ENCODE measurements at regions not wholly inside any gene's neighbourhood (a gene's known extent, or its start where the extent isn't known, plus 50 kb on each side); places are given as distances from the start of the nearest gene placed in this dataset.
A peak's percentile ranks its signal among the peaks of the same experiment; 100 is the strongest.

DNA sequence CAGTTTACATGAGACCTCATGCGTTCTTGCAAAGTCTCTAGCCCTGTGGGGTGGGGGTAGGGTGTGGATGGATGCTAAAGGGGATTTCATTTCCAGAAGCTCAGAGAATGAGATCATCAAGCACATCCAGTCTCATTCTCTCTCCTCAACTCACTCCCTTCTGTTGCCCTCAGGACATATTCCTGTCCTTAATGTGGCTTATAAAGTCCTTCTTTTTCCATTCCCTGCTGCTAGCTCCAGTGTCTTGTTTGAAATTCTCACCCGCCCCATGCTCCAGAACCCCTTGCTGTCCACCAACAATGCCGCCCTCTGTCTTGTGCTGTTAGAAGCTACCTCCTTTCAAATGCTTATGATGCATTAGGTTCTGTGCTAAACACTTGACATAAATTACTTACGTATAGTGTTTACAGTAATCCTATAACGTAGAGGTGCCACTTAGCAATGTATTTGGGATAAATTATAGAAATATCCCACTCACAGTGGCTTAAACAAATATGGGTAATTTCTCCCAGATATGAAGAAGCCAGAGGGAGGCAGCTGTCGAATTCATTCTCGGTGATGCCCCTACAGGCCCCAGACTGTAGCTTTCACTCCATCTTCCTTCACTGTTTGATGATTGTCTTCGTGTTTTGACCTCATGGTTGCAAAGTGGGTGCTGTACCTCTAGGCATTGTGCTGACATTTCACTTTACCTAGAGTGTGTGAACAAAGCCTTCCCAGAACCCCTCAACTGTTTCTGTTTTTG, 273.1 kb upstream of the TBL1XR1 start:
- WGBS, result 89% methylated on average over 8 of the region's 8 CpGs
- intact Hi-C loops (cut with DNase I), result no loop called here

DNA sequence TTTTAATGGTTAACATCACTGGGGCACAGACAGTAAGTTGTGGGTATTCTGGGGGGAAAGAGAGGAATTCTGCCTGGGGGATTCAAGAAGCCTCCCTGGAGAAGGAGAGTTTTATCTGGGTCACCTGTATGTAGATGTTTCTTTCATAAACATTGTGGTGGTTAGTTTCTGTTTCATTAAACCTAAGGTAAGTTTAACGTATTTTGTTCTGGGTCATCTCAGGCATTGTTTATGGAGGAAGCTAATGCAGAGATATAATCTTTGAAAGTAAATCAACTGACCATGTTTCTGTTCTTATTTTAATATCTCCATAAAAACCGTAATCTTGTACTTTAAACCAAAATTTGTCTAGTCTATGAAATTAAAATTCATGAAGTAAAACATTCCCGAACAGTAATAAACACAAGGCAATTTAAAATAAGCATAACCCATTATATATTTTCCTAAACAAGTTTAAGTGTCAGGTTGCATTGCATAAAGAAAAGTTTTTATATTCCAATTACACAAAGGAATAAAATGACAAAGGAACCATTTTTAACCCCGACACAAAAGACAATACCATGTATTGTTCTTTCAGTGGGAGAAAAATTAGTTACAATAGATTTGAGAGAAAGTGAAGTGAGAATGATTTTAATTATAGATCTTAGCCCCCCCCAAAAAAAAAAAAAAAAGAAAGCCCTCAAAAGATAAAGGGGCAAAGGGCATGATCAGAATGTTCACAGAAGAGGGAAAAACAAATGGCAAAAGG, 274.6 kb upstream of the TBL1XR1 start:
- no peaks in the 10 kb centered on the region for H3K27me3 ChIP-seq
- no peaks in the 10 kb centered on the region for H3K9me3 ChIP-seq
- intact Hi-C loops (cut with DNase I), result no loop called here
- H3K4me3 ChIP-seq, result no peak overlapping the region
- no peaks in the 10 kb centered on the region for H3K36me3 ChIP-seq
- WGBS, result 74% methylated on average over 4 of the region's 4 CpGs
- DNase-seq (ENCODE audit: extremely low spot score), result no peak
- peaks cover 0 to 45% (median 19%) of the 10 kb centered on the region in 4 donors for H3K4me1 ChIP-seq
- TF ChIP-seq POLR2A (IDR thresholded peaks at IDR 0.05; ENCODE audit: low read depth), result no peak
- TF ChIP-seq, protein P1, sequence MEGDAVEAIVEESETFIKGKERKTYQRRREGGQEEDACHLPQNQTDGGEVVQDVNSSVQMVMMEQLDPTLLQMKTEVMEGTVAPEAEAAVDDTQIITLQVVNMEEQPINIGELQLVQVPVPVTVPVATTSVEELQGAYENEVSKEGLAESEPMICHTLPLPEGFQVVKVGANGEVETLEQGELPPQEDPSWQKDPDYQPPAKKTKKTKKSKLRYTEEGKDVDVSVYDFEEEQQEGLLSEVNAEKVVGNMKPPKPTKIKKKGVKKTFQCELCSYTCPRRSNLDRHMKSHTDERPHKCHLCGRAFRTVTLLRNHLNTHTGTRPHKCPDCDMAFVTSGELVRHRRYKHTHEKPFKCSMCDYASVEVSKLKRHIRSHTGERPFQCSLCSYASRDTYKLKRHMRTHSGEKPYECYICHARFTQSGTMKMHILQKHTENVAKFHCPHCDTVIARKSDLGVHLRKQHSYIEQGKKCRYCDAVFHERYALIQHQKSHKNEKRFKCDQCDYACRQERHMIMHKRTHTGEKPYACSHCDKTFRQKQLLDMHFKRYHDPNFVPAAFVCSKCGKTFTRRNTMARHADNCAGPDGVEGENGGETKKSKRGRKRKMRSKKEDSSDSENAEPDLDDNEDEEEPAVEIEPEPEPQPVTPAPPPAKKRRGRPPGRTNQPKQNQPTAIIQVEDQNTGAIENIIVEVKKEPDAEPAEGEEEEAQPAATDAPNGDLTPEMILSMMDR (IDR thresholded peaks at IDR 0.05), result no peak
- no peak for TF ChIP-seq EP300 (IDR thresholded peaks at IDR 0.05)
- no peak for TF ChIP-seq POLR2AphosphoS5 (IDR thresholded peaks at IDR 0.05)
- H3K27ac ChIP-seq (replicated peaks in 1 of 4), result no peak overlapping the region

More for the DNA sequence above, 273.1 kb upstream of the TBL1XR1 start:
- DNase-seq (ENCODE audit: extremely low spot score), result no peak
- Histone ChIP-seq H3K27ac (replicated peaks in 1 of 4) (peak overlapping the region in 1 of 4 donors; percentile 35), H3K4me3 (no peak overlapping the region), H3K36me3 (no peaks in the 10 kb centered on the region), H3K9me3 (no peaks in the 10 kb centered on the region), H3K27me3 (no peaks in the 10 kb centered on the region), H3K4me1 (peaks cover 5 to 59% (median 31%) of the 10 kb centered on the region in 4 donors)
- TF ChIP-seq POLR2A (IDR thresholded peaks at IDR 0.05; ENCODE audit: low read depth) (no peak), EP300 (IDR thresholded peaks at IDR 0.05) (no peak), POLR2AphosphoS5 (IDR thresholded peaks at IDR 0.05) (no peak)
- TF ChIP-seq, protein P1 (IDR thresholded peaks at IDR 0.05), result no peak

DNA sequence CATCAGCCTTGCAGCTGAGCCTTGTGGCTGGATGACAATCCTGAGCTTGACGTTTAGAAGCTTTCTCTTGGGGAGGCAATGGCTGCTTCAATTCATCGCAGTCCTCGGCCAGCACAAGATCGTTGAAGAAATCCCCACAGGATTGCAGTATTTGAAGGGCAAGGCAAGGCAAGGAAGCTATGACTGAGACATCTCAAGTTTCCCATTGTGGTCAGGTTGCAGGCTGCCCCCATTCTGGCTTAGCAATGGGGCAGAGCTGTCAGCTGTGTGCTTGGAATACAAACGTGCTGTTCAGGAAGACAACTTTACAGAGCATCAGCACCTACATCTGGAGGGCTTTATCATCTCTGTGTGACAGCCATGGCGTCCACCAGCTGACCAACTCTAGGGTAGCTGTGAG, 275.9 kb upstream of the TBL1XR1 start:
- no peak overlapping the region for H3K27ac ChIP-seq (replicated peaks in 1 of 4)
- intact Hi-C loops (cut with DNase I), result no loop called here

DNA sequence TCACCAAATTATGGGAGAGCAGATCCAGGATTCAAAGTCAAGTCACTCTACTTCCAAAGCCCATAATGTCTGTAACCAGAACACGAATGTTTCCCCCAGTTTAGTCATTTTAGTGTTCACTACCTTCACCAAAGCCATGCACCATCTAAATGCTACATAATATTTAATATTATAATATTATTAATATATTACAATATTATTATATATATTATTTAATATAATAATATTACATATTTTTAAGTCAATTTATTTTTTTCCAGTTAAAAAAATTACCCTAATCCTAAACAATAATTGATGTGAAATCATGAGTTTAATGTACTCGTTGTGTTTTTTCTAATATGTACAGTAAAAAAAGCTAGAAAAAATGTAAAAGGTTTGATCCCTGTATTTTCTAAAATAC, 276.6 kb upstream of the TBL1XR1 start:
- TF ChIP-seq POLR2AphosphoS5 (IDR thresholded peaks at IDR 0.05), result no peak
- TF ChIP-seq, protein P1 (IDR thresholded peaks at IDR 0.05), result no peak
- no peak for TF ChIP-seq EP300 (IDR thresholded peaks at IDR 0.05)
- no peak for TF ChIP-seq POLR2A (IDR thresholded peaks at IDR 0.05; ENCODE audit: low read depth)
- Histone ChIP-seq H3K27ac (replicated peaks in 1 of 4) (no peak overlapping the region), H3K9me3 (no peaks in the 10 kb centered on the region), H3K4me1 (peaks cover 8 to 45% (median 29%) of the 10 kb centered on the region in 4 donors), H3K4me3 (no peak overlapping the region), H3K36me3 (no peaks in the 10 kb centered on the region), H3K27me3 (no peaks in the 10 kb centered on the region)
- DNase-seq (ENCODE audit: extremely low spot score), result no peak
- intact Hi-C loops (cut with DNase I), result no loop called here
- 96% methylated on average over 2 of the region's 2 CpGs for WGBS

More for the DNA sequence above, 275.9 kb upstream of the TBL1XR1 start:
- Histone ChIP-seq H3K36me3 (no peaks in the 10 kb centered on the region), H3K4me3 (no peak overlapping the region), H3K4me1 (peaks cover 2 to 44% (median 25%) of the 10 kb centered on the region in 4 donors), H3K27me3 (no peaks in the 10 kb centered on the region), H3K9me3 (no peaks in the 10 kb centered on the region)
- 75% methylated on average over 5 of the region's 6 CpGs for WGBS
- TF ChIP-seq EP300 (IDR thresholded peaks at IDR 0.05) (no peak), POLR2AphosphoS5 (IDR thresholded peaks at IDR 0.05) (no peak), POLR2A (IDR thresholded peaks at IDR 0.05; ENCODE audit: low read depth) (no peak)
- TF ChIP-seq, protein P1 (IDR thresholded peaks at IDR 0.05), result no peak
- no peak for DNase-seq (ENCODE audit: extremely low spot score)
